Hematopoietic multipotent progenitor cell treated with erythropoietin and hydrocortisone succinate and interleukin-3 and kit ligand, for 4 days (in vitro differentiated cells): ENCODE measurements at regions not wholly inside any gene's neighbourhood (a gene's known extent, or its start where the extent isn't known, plus 50 kb on each side); places are given as distances from the start of the nearest gene placed in this dataset.
A peak's percentile ranks its signal among the peaks of the same experiment; 100 is the strongest.

ENCODE experiments used
- DNase-seq: peaks from one replicate; pipeline ENCODE4 v3.0.0-alpha.2; 2015

- DNase-seq, result no peak
Observed at GRCh38 chr1:56442290-56442877, 137.0 kb downstream of the PLPP3 start.

DNA sequence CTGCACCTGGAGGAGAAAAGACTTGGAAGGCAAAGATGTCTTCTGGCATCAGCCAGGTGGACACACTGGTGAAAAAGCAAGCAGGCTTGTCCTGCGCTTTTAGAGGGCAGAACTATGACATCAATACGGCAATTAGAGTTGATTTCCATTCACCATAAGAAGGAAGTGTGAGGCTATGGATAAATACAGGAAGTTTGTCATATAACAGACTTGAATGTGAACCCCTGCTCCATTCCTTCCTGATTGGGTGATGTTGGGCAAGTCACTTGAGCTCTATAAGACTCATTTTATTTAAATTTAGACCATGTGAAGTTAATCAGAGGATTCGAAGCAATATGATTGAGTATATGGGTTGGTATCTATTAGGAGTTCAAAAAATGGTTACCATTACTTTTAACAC lies 137.8 kb downstream of the PLPP3 start:
- no peak for DNase-seq

- peak; percentile 14 for DNase-seq
Observed at GRCh38 chr1:56439610-56440264, 139.6 kb downstream of the PLPP3 start.

DNA sequence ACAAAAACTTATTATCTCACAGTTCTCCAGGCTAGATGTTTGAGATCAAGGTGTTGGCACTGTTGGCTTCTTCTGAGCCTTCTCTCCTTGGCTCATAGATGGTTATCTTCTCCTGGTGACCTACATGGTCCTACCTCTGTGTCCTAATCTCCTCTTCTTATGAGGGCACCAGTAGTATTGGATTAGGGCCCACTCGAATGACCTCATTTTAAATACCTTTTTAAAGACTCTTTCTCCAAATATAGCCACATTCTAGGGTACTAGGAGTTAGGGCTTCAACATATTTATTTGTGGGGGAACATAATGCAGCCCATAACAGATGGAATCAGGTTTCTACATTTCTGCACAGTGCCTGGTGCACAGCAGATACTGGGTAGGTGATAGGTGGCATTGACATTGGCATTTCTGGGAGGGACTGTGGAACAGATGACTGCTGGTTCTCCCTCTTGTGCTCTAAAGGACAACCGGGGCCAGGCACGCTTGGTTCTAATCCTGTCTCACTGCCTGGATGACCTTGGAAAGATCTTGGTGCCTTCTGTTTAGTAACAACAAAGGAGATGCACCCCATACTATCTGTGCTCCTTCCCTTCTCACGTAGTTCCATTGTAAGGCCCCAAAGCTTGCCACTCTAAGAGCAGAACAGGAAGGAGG lies 140.3 kb downstream of the PLPP3 start:
- DNase-seq, result no peak

- DNase-seq, result no peak
Observed at GRCh38 chr1:56437959-56438358, 141.4 kb downstream of the PLPP3 start.

DNA sequence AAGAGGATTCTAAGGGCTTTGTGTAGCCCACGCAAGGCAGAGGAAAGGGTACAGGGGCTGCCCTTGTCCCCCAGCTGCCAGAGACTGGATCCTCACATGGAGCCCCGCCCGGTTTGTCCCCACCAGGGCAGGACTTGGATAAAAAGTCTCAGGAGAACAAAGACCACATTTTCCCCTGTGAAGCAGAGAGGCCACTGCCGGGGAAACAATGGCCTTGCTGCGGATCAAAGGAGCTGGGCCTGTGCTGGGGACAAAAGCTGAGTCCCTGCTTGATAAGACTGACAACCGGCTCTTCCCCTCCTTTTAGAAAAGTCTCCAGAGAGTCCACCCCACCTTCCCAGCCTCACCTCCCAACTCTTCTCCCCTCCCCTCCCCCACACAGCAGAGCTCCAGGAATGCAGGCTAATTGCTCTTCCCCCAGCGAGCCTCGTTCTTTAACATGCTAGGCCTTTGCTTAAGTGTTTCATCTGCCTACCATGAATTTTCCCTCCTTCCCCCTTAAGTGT lies 142.4 kb downstream of the PLPP3 start:
- DNase-seq, result no peak

DNA sequence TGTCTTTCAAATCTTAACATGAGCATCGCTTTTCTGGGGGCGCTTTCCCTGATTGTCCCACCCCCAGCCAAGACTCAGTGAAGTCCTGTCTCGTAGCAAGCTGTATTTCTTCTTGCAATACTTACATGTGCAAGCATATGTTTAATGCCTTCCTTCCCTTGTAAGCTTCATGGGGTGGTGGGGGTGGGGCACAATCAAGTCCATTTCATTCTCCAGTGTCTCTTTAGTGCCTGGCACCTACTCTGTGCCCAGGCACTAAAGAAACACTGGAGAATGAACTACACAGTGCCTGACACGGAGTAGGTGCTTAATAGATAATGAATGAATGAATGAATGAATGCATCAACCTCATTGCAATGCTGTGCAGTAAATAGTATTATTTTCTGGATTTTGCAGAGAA lies 143.1 kb downstream of the PLPP3 start:
- DNase-seq, result no peak

DNA sequence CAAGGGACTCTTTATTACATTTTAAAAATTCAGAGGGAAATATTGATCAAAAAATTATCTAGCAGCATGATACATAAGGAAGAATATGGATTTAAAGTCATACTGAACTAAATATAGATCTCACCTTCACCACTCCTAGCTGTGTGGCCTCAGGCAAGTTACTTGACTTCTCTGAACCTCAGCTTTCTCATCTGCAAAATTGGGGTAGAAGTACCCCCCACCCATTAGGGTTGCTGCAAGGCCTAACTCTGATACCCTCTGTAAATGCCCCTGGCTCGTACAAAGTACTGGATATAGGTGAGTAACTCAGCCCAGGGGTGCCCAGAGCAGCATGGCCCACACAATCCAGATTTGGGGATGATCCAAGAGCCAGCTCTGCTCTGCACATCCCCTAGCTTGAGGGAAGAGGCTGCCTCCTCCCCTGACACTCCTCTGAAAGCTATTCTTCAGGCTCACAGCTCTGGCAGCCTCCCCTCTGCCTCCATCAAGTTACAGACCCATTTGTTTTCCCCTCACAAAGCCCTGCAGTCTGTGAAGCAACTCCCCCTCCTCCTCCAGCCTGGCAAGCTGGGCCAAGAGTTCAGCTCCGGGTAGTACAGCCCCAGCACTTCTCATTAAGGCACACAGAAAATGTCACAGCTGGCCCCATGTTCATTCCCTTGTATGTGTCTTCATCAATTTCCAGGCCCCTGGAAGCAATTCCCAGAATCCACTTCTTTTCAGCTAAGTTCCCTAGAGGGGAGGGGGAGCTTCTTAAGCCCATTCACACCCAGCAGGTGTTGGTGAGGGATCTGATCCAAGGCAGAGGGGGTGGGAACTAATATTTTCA lies 143.7 kb downstream of the PLPP3 start:
- DNase-seq, result no peak

DNA sequence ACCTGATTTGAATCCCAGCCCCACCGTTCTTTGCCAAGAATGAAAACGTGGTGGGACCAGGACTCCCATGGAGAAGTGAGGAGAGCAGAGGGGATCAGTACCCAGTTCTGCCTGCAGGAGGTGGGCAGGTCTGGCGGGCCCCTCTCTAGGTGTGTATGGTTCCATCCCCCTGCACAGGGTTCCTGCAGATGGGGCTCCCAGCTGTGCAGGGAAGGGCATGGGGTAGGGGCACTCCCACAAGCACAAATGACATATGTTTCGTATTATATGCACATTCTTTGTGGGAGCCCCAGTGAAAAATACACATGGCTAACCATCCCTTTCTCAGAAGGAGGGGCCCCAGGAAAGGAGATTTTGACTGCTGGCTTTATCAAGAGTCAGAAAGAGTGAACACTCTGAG lies 144.6 kb downstream of the PLPP3 start:
- no peak for DNase-seq

- DNase-seq, result no peak
Observed at GRCh38 chr1:56434025-56434424, 145.3 kb downstream of the PLPP3 start.

DNA sequence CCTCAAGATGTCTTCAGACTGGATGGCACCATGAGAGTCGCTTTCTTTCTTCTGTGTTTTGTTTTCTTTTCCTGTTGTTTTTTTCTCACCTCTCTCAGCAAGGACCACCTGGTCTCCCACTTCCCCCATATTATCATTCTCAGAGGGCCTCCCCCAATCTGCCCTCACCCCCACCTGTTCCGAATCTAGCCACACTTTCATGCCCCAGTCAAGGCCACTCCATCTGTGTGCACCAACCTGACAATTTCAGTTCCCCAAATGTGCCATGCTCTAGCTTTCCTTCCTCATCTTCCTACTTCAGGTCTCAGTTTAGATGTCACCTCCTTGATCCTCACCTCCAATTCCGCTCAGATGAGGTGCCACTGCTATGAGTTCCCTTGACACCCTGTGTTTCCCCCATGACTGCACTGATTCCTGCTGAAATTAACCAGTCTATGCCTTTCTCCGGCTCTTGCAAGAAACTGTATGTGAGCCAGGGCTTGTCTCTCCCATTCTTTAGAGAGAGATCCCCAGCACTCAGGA lies 146.2 kb downstream of the PLPP3 start:
- no peak for DNase-seq

DNA sequence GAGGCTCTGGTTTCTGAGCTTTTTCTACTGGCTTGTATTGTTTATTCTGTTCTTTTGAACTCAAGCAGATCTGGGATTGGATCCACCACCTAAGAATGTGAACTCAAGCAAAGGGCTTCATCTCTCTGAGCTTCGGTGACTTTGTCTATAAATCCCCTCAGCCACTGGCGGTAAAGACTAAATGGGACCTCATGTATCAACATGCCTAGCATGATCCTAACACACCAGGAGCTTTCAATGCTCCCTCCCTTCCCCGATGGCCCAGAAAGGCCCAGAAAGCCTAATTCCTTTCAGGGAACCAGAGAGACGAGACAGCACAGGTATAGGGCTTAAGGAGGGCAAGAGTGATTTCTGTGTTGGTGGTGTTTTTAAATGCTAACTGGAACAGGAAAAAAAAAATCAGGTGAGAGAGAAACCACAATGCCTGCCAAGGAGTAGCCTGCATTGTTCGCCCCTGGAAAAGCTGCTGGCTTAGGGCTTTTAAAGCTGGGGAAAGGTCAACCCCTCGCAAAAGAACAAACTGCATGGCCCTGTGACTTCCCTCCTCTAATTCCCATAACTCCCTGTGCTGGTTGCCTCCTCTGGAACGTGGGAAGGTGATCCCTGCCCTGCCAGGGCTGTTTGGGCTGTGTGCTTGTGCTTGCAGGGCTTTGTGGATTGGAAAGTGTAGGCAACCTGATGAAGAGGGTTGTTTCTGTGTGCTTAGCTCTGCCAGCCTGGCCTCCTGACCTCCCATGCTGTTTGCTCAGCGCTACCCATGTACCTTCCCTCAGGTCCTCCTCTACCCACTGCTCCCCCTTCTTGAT lies 147.0 kb downstream of the PLPP3 start:
- DNase-seq, result no peak

DNA sequence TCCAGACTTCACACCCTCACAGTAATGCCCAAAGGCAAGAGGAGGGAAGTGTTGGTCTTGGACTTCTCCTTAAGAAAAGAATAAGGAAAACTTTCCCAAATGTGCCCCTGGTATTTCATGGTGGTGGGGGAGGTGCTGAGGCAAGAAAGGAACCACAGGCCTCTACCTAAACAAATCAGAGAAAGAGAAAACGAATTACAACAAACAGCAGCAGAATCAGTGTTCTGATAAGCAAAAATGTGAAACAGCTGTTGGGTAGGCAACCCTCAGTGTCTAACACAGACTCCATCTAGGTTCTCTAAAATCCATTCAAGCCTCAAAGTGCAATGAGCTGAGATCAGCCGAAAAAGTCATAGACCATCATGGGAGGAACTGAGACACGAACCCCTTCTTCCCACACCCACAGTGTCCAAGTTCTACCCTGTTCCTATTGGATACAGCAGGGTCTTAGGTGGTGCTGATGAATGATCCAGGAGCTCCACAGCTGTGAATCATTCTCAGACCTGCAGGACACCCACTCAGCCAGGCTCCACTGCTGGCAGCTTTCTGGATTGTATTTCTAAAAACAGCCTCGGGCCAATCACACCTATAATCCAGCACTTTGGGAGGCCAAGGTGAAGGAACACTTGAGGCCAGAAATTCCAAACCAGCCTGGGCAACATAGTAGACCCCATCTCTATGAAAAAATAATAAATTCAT lies 149.1 kb downstream of the PLPP3 start:
- no peak for DNase-seq

DNA sequence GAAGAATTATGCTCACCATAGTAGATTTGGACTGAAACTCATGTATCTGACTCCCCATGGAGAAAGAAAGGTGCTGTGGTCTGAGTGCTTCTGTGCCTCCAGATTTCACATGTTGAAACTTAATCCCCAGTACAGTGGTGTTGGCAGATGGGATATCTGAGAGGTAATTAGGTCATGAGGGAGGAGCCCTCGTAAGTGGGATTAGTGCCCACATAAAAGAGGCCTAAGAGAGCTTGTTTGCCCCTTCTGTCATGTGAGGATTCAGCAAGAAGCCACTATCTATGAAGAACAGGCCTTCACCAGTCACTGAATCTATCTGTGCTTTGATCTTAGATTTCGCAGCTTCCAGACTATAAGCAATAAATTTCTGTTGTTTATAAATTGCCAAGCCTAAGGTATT lies 150.1 kb downstream of the PLPP3 start:
- DNase-seq, result no peak

GRCh38 chr1:56426587-56427381 lies 152.6 kb downstream of the PLPP3 start:
- no peak for DNase-seq

- no peak for DNase-seq
Observed at GRCh38 chr1:56425494-56426037, 153.8 kb downstream of the PLPP3 start.

DNA sequence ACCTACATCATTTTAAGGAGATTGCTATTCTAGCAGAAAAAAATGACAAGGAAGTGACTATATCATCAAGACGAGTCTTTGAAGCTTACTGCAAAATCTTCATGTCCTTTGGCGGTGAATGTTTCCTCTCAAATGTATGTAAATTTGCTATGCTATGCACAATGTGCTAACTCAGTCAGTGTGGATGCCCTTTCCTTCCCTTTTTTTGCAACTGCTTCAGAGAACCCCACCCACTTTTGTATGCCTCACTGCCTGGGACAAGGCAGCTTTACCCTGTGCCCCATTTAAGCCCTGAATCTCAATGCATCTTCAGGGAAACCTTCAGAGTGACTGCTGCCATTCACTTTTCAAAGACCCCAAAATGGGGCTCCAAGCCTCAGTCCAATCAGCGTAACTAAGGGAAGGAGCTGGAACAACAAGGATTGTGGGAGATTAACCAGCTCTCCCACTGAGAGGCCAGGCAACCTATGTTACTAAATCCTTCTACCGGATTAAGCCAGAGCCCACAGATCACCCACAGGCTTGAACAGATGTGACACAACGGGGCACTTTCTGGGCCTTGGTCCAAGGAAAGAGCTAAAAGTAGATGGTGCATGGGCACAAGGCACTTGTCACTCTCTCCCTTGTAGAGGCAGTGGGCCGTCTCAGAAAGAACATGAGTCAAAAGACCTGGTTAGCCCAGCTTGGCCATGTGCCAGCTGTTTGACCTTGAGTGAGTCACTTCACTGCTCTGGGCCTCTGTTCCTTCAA lies 154.4 kb downstream of the PLPP3 start:
- DNase-seq, result peak; percentile 68

DNA sequence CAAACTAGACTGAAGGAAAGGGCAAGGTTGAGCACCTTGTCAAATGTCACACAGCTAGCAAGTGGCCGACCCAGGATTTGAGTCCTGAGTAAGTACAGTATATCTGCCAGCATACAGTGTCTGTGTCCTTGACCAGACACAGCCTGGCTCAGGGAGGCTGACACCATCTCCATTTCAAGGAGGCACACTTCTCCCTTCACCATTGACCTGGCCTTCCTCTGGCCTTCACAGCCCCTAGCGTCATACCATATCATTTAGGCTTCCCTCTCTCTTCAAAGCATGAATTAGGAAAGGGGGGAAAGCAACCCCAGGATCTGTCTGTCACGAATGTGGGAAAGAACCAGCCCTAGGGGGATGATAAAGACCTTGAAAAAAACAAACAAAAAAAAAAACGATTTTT lies 155.6 kb downstream of the PLPP3 start:
- DNase-seq, result no peak

- DNase-seq, result no peak
Observed at GRCh38 chr1:56418151-56418631, 161.2 kb downstream of the PLPP3 start.

DNA sequence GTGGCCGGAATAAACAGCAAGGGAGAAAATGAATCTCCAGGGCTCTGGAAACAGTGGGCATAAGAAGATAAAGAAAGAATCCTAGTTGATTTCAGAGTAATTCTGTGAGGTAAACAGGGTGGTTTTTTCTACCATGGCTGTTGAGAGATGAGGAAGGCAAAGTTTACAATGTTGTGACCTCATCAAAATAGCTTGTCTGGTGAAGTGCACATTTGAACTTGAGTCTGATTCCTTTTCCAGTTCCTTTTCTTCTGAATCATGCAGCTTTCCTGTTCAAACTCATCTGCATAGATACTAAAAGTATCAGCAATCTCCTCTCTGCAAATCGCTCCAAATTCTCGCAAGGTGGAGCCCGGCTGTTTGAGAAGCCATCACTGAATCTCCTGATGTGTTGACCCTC lies 161.7 kb downstream of the PLPP3 start:
- no peak for DNase-seq
